ENCODE measurements at regions not wholly inside any gene's neighbourhood (a gene's known extent, or its start where the extent isn't known, plus 50 kb on each side); places are given as distances from the start of the nearest gene placed in this dataset.

GRCh38 chr1:185495898-185496297, 178.9 kb upstream of the IVNS1ABP start (continued):
- TF ChIP-seq, protein P1, sequence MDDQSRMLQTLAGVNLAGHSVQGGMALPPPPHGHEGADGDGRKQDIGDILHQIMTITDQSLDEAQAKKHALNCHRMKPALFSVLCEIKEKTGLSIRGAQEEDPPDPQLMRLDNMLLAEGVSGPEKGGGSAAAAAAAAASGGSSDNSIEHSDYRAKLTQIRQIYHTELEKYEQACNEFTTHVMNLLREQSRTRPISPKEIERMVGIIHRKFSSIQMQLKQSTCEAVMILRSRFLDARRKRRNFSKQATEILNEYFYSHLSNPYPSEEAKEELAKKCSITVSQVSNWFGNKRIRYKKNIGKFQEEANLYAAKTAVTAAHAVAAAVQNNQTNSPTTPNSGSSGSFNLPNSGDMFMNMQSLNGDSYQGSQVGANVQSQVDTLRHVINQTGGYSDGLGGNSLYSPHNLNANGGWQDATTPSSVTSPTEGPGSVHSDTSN (IDR thresholded peaks at IDR 0.05), result no peak
- TF ChIP-seq, protein P2, sequence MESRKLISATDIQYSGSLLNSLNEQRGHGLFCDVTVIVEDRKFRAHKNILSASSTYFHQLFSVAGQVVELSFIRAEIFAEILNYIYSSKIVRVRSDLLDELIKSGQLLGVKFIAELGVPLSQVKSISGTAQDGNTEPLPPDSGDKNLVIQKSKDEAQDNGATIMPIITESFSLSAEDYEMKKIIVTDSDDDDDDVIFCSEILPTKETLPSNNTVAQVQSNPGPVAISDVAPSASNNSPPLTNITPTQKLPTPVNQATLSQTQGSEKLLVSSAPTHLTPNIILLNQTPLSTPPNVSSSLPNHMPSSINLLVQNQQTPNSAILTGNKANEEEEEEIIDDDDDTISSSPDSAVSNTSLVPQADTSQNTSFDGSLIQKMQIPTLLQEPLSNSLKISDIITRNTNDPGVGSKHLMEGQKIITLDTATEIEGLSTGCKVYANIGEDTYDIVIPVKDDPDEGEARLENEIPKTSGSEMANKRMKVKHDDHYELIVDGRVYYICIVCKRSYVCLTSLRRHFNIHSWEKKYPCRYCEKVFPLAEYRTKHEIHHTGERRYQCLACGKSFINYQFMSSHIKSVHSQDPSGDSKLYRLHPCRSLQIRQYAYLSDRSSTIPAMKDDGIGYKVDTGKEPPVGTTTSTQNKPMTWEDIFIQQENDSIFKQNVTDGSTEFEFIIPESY (IDR thresholded peaks at IDR 0.05; ENCODE audit: borderline replicate concordance, low read depth), result no peak
- TF ChIP-seq RFX5 (IDR thresholded peaks at IDR 0.05; ENCODE audit: low read length), result no peak
- TF ChIP-seq EZH2phosphoT487 (IDR thresholded peaks at IDR 0.05; ENCODE audit: borderline replicate concordance, low read depth), result no peak
- no peak for TF ChIP-seq EP300 (IDR thresholded peaks at IDR 0.05; ENCODE audit: borderline replicate concordance in 1 of 2, low read depth in 1 of 2, low read length in 1 of 2)
- TF ChIP-seq USF2 (IDR thresholded peaks at IDR 0.05; ENCODE audit: borderline replicate concordance, low read depth, low read length), result no peak
- no peak for TF ChIP-seq NFIC (IDR thresholded peaks at IDR 0.05; ENCODE audit: borderline replicate concordance)

DNA sequence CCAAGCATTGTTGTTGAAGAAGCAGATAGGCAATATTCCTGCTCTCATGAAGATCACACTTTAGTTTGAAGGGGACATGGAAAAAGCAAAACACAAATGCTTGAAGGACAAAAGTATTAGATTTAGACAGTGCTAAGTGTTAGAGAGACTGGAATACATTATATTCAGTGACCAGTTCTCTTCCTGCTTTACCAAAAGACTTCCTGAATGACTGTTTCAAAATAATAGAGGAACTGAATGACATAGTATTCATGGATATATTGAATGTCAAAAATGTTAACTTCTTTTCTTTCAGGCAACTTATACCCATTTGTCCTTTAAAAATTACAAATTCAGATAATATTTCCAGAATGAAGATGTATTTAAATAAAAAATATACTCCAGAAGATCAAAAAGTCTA, 178.0 kb upstream of the IVNS1ABP start:
- DNase-seq, result no peak
- no peaks in the 10 kb centered on the region for H3K36me3 ChIP-seq (replicated peaks in 1 of 2; ENCODE audit: control insufficient read depth in 1 of 2, insufficient read depth in 2 of 2, low read length in 1 of 2)
- H3K4me2 ChIP-seq, result no peak overlapping the region
- H3K4me3 ChIP-seq (ENCODE audit: low read depth in 2 of 2, low read length in 1 of 2), result no peak overlapping the region
- no peak overlapping the region for H3K9ac ChIP-seq
- no peak overlapping the region for H3K27ac ChIP-seq (ENCODE audit: low read depth in 2 of 2, low read length in 1 of 2)
- H3K27me3 ChIP-seq (ENCODE audit: insufficient read depth), result no peaks in the 10 kb centered on the region
- H4K20me1 ChIP-seq (ENCODE audit: insufficient read depth), result no peaks in the 10 kb centered on the region
- TF ChIP-seq, protein P3, sequence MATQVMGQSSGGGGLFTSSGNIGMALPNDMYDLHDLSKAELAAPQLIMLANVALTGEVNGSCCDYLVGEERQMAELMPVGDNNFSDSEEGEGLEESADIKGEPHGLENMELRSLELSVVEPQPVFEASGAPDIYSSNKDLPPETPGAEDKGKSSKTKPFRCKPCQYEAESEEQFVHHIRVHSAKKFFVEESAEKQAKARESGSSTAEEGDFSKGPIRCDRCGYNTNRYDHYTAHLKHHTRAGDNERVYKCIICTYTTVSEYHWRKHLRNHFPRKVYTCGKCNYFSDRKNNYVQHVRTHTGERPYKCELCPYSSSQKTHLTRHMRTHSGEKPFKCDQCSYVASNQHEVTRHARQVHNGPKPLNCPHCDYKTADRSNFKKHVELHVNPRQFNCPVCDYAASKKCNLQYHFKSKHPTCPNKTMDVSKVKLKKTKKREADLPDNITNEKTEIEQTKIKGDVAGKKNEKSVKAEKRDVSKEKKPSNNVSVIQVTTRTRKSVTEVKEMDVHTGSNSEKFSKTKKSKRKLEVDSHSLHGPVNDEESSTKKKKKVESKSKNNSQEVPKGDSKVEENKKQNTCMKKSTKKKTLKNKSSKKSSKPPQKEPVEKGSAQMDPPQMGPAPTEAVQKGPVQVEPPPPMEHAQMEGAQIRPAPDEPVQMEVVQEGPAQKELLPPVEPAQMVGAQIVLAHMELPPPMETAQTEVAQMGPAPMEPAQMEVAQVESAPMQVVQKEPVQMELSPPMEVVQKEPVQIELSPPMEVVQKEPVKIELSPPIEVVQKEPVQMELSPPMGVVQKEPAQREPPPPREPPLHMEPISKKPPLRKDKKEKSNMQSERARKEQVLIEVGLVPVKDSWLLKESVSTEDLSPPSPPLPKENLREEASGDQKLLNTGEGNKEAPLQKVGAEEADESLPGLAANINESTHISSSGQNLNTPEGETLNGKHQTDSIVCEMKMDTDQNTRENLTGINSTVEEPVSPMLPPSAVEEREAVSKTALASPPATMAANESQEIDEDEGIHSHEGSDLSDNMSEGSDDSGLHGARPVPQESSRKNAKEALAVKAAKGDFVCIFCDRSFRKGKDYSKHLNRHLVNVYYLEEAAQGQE (IDR thresholded peaks at IDR 0.05; ENCODE audit: low read depth, low read length), result no peak
- TF ChIP-seq TCF12 (IDR thresholded peaks at IDR 0.05), result no peak
- no peak for TF ChIP-seq POLR2AphosphoS5 (IDR thresholded peaks at IDR 0.05; ENCODE audit: low read depth, low read length)
- no peak for TF ChIP-seq SIN3A (IDR thresholded peaks at IDR 0.05; ENCODE audit: borderline replicate concordance, low read depth, low read length)
- no peak for TF ChIP-seq SMC3 (IDR thresholded peaks at IDR 0.05; ENCODE audit: low read depth, low read length)
- TF ChIP-seq USF1 (IDR thresholded peaks at IDR 0.05; ENCODE audit: borderline replicate concordance, low read depth), result no peak
- TF ChIP-seq EP300 (IDR thresholded peaks at IDR 0.05; ENCODE audit: borderline replicate concordance in 1 of 2, low read depth in 1 of 2, low read length in 1 of 2), result no peak
- no peak for TF ChIP-seq IRF3 (IDR thresholded peaks at IDR 0.05; ENCODE audit: low read depth, low read length)
- TF ChIP-seq RFX5 (IDR thresholded peaks at IDR 0.05; ENCODE audit: low read length), result no peak
- TF ChIP-seq FOSL2 (IDR thresholded peaks at IDR 0.05; ENCODE audit: borderline replicate concordance, low read depth), result no peak
- no peaks in the 10 kb centered on the region for H3F3A ChIP-seq (replicated peaks; ENCODE audit: insufficient read depth)
- CTCF ChIA-PET, result no interaction called here
- no peaks in the 10 kb centered on the region for H3K9me2 ChIP-seq
- POLR2A ChIA-PET, result no interaction called here
- no peak overlapping the region for H2AFZ ChIP-seq (ENCODE audit: low read depth)
- no peaks in the 10 kb centered on the region for H3K79me2 ChIP-seq (ENCODE audit: insufficient read depth)
- H3K9me3 ChIP-seq, result no peaks in the 10 kb centered on the region
- no peaks in the 10 kb centered on the region; a peak in 1 of 4 replicates for H3K4me1 ChIP-seq (ENCODE audit: control insufficient read depth in 1 of 2, insufficient read depth in 2 of 2, low read depth in 1 of 2, low read length in 1 of 2)
